Activated CD8-positive, alpha-beta T cell treated with anti-CD3 and anti-CD28 coated beads for 36 hours (primary cell): ENCODE measurements at regions not wholly inside any gene's neighbourhood (a gene's known extent, or its start where the extent isn't known, plus 50 kb on each side); places are given as distances from the start of the nearest gene placed in this dataset.

Experiments
- ATAC-seq: fragments of 200-7000 bp; cut with Tn5 transposase; one replicate; pipeline ENCODE4 v1.10.0; 2021; ENCODE audit warnings: mild to moderate bottlenecking, moderate library complexity
- CTCF ChIA-PET: fragments of 350-600 bp; sonication (Branson Sonifier 250); formaldehyde crosslinking; loops from one replicate; lab custom pipeline; 2021; ENCODE audit warnings: antibody characterized with exemption; lab: Charles Lee
- POLR2A ChIA-PET: fragments of 350-600 bp; sonication (Branson Sonifier 250); formaldehyde crosslinking; loops from one replicate; lab custom pipeline; 2021; ENCODE audit warnings: antibody characterized with exemption; lab: Charles Lee
- DNase-seq: peaks from one replicate; pipeline ENCODE4 v3.0.0-alpha.2; 2020
- H3K27ac Mint-ChIP-seq: one replicate; pipeline ENCODE4 v1.8.0; 2021; ENCODE audit warnings: mild to moderate bottlenecking, mixed read lengths
- H3K27me3 Mint-ChIP-seq: one replicate; pipeline ENCODE4 v1.8.0; 2021; ENCODE audit warnings: mixed read lengths
- H3K36me3 Mint-ChIP-seq: one replicate; pipeline ENCODE4 v1.8.0; 2021; ENCODE audit warnings: low read depth, mixed read lengths
- H3K4me1 Mint-ChIP-seq: one replicate; pipeline ENCODE4 v1.8.0; 2021; ENCODE audit warnings: low read depth, mixed read lengths
- H3K4me3 Mint-ChIP-seq: one replicate; pipeline ENCODE4 v1.8.0; 2021; ENCODE audit warnings: mild to moderate bottlenecking, moderate library complexity, mixed read lengths
- H3K9me3 Mint-ChIP-seq: one replicate; pipeline ENCODE4 v1.8.0; 2021; ENCODE audit warnings: mixed read lengths
- intact Hi-C: fragments of 100-400 bp; cut with micrococcal nuclease; formaldehyde crosslinking; loops from one replicate; pipeline ENCODE4 v1.10.0; 2022
- TF ChIP-seq, protein P1 (sequence below): fragments of 200-600 bp; IDR thresholded peaks from one replicate; pipeline ENCODE4 v1.8.0; 2022; ENCODE audit warnings: antibody characterized with exemption, mild to moderate bottlenecking

DNA sequence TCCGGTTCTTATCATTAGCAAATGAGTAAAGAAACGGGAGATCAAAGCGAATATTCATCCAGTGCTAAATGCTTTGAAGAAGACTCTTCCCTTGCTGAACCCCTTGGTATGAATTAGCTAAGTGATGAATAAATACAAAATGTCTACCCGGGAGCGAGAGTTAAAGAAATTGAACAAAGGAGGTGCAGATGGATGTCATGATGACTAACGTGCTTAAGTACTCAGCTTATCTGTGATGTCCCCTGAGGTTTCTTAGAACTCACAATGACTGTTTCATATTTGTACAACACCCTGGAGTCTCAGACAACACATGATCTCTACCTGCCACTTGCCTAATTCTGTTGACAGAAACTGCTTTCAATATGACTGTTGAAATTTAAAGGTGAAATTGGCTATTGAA lies 148.5 kb downstream of the TMEM200C start:
- TF ChIP-seq, protein P1, sequence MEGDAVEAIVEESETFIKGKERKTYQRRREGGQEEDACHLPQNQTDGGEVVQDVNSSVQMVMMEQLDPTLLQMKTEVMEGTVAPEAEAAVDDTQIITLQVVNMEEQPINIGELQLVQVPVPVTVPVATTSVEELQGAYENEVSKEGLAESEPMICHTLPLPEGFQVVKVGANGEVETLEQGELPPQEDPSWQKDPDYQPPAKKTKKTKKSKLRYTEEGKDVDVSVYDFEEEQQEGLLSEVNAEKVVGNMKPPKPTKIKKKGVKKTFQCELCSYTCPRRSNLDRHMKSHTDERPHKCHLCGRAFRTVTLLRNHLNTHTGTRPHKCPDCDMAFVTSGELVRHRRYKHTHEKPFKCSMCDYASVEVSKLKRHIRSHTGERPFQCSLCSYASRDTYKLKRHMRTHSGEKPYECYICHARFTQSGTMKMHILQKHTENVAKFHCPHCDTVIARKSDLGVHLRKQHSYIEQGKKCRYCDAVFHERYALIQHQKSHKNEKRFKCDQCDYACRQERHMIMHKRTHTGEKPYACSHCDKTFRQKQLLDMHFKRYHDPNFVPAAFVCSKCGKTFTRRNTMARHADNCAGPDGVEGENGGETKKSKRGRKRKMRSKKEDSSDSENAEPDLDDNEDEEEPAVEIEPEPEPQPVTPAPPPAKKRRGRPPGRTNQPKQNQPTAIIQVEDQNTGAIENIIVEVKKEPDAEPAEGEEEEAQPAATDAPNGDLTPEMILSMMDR, result no peak
- POLR2A ChIA-PET, result no interaction called here
- Mint-ChIP-seq H3K27me3 (peaks cover 2% of the 10 kb centered on the region), H3K4me3 (no peak overlapping the region), H3K36me3 (no peaks in the 10 kb centered on the region), H3K9me3 (peaks cover 2% of the 10 kb centered on the region), H3K27ac (no peak overlapping the region), H3K4me1 (no peaks in the 10 kb centered on the region)
- DNase-seq (no peak), ATAC-seq (no peak)
- CTCF ChIA-PET, result no interaction called here
- intact Hi-C loops, result no loop called here

DNA sequence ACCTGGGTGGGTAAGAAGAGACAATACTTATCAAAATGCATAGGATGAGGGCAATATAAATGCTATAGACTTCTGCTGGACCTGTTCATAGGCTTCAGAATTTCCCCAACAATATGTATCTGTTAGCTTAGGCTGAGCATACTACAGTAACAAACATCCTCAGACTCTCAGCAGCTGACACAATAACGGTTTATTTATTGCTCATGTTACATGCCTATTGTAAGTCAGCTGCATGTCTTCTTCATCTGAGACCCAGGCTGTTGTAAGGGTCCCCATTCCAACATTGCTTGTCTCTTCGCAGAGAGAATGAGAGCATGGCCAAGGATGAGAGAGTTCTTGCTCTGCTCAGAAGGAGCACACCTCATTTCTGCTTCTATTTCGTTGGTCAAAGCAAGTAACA lies 150.7 kb downstream of the TMEM200C start:
- Mint-ChIP-seq H3K4me1 (no peaks in the 10 kb centered on the region), H3K27ac (no peak overlapping the region), H3K9me3 (peaks cover 2% of the 10 kb centered on the region), H3K27me3 (peaks cover 4% of the 10 kb centered on the region), H3K4me3 (no peak overlapping the region), H3K36me3 (no peaks in the 10 kb centered on the region)
- TF ChIP-seq, protein P1, result no peak
- ATAC-seq (no peak), DNase-seq (no peak)
- intact Hi-C loops, result no loop called here
- ChIA-PET POLR2A (no interaction called here), CTCF (no interaction called here)

DNA sequence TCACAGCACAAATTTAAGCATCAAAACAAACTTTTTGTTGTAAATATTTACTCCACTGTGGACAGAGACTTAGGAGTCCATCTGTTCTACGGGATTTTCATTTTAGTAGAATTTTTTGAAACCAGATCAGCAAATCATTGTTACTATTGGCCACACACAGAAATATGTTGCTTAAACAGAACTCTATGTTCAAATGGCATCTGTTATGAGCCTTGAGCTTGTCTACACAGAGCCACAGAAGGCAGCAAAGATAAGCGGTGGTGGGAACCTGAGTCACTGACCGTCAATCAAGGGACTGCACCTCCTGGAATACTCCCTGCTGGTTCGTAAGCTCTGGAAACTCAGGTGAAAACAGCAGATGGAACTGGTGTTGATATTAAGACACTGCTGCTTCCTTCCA lies 156.8 kb downstream of the TMEM200C start:
- intact Hi-C loops, result no loop called here
- Mint-ChIP-seq H3K4me1 (no peaks in the 10 kb centered on the region), H3K36me3 (no peaks in the 10 kb centered on the region), H3K27me3 (peaks cover 3% of the 10 kb centered on the region), H3K9me3 (no peaks in the 10 kb centered on the region), H3K27ac (no peak overlapping the region), H3K4me3 (no peak overlapping the region)
- ChIA-PET CTCF (no interaction called here), POLR2A (no interaction called here)
- TF ChIP-seq, protein P1, result no peak
- DNase-seq (no peak), ATAC-seq (no peak)

DNA sequence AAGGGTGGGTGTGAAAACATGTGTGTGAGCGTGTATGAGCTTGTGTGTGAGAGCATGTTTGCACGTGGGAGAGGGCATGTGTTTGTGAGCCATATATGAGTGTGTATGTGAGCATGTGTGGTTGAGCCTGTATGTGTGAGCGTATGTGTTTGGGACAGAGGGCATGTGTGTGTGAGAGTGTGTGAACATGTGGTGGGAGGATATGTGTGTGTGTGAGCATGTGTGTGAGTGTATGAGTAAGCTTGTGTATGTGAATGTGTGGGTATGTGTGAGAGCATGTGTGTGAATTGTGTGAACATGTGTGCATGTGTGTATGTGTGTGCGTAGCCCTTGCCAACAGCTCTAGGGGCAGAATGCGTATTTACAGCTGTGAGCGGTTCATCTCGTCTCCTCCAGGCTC lies 163.0 kb downstream of the TMEM200C start:
- Mint-ChIP-seq H3K9me3 (no peaks in the 10 kb centered on the region), H3K4me3 (no peak overlapping the region), H3K36me3 (no peaks in the 10 kb centered on the region), H3K27me3 (peaks cover 11% of the 10 kb centered on the region), H3K4me1 (no peaks in the 10 kb centered on the region), H3K27ac (no peak overlapping the region)
- TF ChIP-seq, protein P1, result no peak
- no peak for ATAC-seq
- CTCF ChIA-PET, result no interaction called here
- intact Hi-C loops, result no loop called here
- POLR2A ChIA-PET, result no interaction called here
- DNase-seq, result no peak

DNA sequence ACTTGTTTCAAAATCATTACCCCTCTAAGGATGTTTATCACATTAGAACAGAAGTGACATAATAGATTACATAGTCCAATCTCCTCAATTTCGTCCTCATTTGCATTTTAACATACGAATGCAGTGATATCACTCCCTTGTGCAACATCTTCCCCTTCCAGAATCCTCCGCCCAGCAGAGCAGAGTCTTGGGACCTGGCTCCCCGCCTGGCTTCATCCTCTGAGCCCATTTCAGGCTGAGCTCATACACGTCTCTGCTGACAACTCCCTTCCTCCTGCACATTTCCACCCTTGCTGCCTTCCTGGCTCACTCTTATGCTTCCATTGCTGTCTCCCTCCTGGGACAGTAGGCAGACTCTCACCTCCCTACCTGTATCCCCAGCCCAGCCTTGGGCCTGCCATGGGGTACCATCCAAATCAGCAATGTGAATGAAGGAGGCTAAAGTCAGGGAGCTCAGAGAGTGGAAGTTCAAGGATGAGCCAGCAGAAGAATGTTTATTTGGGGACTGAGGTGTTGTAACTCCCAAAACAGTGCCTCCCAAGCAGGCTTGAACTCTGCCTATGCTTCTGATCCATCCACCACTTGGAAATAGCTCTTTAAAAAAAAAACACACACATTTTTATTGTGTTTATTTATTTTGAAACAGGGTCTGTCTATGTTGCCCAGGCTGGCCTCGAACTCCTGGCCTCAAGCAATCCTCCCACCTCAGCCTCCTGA lies 165.2 kb downstream of the TMEM200C start:
- H3K27ac Mint-ChIP-seq, result no peak overlapping the region
- TF ChIP-seq, protein P1, result no peak
- no peak overlapping the region for H3K4me3 Mint-ChIP-seq
- ChIA-PET POLR2A (no interaction called here), CTCF (no interaction called here)
- DNase-seq, result no peak
- no peak for ATAC-seq
- H3K27me3 Mint-ChIP-seq, result peaks cover 11% of the 10 kb centered on the region
- no peaks in the 10 kb centered on the region for H3K36me3 Mint-ChIP-seq
- H3K9me3 Mint-ChIP-seq, result no peaks in the 10 kb centered on the region
- no peaks in the 10 kb centered on the region for H3K4me1 Mint-ChIP-seq
- intact Hi-C loops, result no loop called here
